Left lung (tissue), 4 donors: ENCODE measurements at regions not wholly inside any gene's neighbourhood (a gene's known extent, or its start where the extent isn't known, plus 50 kb on each side); places are given as distances from the start of the nearest gene placed in this dataset.

ENCODE experiments used
- ATAC-seq: fragments of 200-7000 bp; cut with Tn5 transposase; one replicate; pipeline ENCODE4 v1.9.1; 2020; ENCODE audit warnings: moderate library complexity
- DNase-seq, 4 donors: peaks; one replicate each; pipeline ENCODE4 v3.0.0-alpha.2; 2013 to 2020
- H3K27ac ChIP-seq, 2 donors: fragments of 200-600 bp; sonication (generic) in 1 of 2; one replicate each; pipeline versions ENCODE4 v1.5.0 to v1.8.0; 2020 to 2021
- H3K27me3 ChIP-seq, 2 donors: fragments of 200-600 bp; sonication (generic) in 1 of 2; one replicate each; pipeline versions ENCODE4 v1.5.0 to v1.8.0; 2020 to 2021
- H3K36me3 ChIP-seq, 2 donors: fragments of 200-600 bp; sonication (generic) in 1 of 2; one replicate each; pipeline versions ENCODE4 v1.5.0 to v1.8.0; 2020 to 2021
- H3K4me1 ChIP-seq, 2 donors: fragments of 200-600 bp; one replicate each; pipeline ENCODE4 v1.8.0; 2021
- H3K4me3 ChIP-seq, 2 donors: fragments of 200-600 bp; sonication (generic) in 1 of 2; one replicate each; pipeline versions ENCODE4 v1.5.0 to v1.8.0; 2020 to 2021; ENCODE audit warnings: mild to moderate bottlenecking in 1 of 2
- H3K9me3 ChIP-seq, 2 donors: fragments of 200-600 bp; sonication (generic) in 1 of 2; one replicate each; pipeline versions ENCODE4 v1.5.0 to v1.8.0; 2020 to 2021
- CTCF ChIP-seq, 2 donors: fragments of 200-600 bp; sonication (generic) in 1 of 2; IDR thresholded peaks; one replicate each; pipeline versions ENCODE4 v1.5.0 to v1.8.0; 2021; ENCODE audit warnings: antibody characterized with exemption in 2 of 2
- intact Hi-C, 2 donors: fragments of 100-400 bp; cut with DNase I; formaldehyde crosslinking; loops; one replicate each; pipeline versions ENCODE4 v1.11.2 to v1.14.2; 2022
- donor health status: DM: no; HTN: yes; CAD: no.
- donor health status: DM: no; HTN: no; CAD: no.

DNA sequence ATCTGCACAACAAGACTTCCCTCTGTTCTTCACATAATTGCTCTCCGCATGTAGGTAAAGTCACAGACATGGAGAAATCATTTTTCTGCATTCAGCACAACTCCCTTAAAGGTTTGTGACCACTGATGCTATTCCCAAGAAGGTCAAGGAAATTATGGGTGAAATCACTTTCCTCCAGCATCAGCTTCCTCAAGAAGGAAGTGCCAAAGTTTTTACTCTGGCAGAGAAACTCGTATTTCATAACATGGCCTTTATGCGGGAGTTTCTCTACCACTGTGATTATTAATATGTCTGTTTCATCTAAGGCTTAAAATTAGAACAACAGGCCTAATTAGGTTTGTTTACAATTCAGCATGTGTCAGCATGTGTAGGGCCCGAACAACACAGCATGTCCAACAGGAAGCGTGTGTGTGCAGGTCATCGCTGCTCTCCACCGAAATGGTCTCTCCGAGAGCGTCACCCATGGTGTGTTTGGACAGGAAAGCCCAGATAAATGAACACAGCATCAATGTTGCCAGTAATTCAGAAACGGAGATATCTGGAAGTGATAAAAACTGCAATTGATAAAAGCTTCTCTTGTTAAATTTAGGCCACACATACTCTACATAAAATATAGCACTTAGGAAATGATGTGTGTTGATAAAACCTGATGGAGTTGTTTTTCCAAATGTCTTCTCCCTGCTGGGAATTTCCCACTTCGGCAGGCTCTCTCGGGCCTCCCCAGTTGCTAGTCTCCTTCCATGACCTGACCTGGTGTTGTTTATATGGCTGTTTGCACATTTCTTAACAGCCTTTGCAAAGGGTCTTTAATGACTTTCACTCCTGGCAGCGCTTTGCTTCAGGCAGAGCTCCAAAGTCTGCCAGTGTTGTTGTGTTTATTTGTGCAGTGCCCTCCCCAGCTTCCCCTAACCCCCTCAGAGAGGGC, 265.1 kb upstream of the CEP162 start:
- ATAC-seq (no peak), DNase-seq (peak in 2 of 4 donors; percentile 9 to 14)

GRCh38 chr6:84489598-84489997, 262.2 kb upstream of the CEP162 start:
- H3K27me3 ChIP-seq, result no peaks in the 10 kb centered on the region
- H3K4me1 ChIP-seq, result no peaks in the 10 kb centered on the region
- no peak for TF ChIP-seq CTCF (IDR thresholded peaks at IDR 0.05)
- ATAC-seq, result no peak
- H3K36me3 ChIP-seq, result no peaks in the 10 kb centered on the region
- no peak overlapping the region for H3K27ac ChIP-seq
- intact Hi-C loops, result no loop called here
- no peak overlapping the region for H3K4me3 ChIP-seq
- no peak for DNase-seq
- peaks cover 0 to 4% of the 10 kb centered on the region in 2 donors for H3K9me3 ChIP-seq

More for the DNA sequence above, 265.1 kb upstream of the CEP162 start:
- Histone ChIP-seq H3K27ac (no peak overlapping the region), H3K36me3 (no peaks in the 10 kb centered on the region), H3K4me1 (no peaks in the 10 kb centered on the region), H3K4me3 (no peak overlapping the region), H3K27me3 (no peaks in the 10 kb centered on the region), H3K9me3 (peaks cover 0 to 4% of the 10 kb centered on the region in 2 donors)
- TF ChIP-seq CTCF (IDR thresholded peaks at IDR 0.05), result no peak
- intact Hi-C loops, result no loop called here

DNA sequence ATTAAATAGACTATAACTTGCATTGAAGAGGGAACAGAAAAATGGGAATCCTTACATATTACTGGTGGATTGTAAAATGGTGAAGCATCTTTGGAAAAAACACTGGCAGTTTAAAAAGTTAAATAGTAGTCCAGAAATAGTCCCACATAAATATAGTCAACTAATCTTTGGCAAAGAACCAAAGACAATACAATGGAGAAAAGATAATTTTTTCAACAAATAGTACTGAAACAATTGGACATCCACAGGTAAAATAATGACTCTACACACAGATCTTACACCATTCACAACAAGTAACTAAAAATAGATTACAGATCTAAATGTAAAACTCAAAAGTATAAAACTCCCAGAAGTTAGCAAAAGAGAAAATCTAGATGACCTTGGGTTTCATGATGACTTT, 259.1 kb upstream of the CEP162 start:
- H3K9me3 ChIP-seq, result peaks cover 0 to 4% of the 10 kb centered on the region in 2 donors
- intact Hi-C loops, result no loop called here
- DNase-seq, result no peak
- no peaks in the 10 kb centered on the region for H3K36me3 ChIP-seq
- H3K27me3 ChIP-seq, result no peaks in the 10 kb centered on the region
- H3K27ac ChIP-seq, result no peak overlapping the region
- ATAC-seq, result no peak
- H3K4me3 ChIP-seq, result no peak overlapping the region
- no peak for TF ChIP-seq CTCF (IDR thresholded peaks at IDR 0.05)
- no peaks in the 10 kb centered on the region for H3K4me1 ChIP-seq

GRCh38 chr6:84469144-84469543, 241.7 kb upstream of the CEP162 start:
- no peak overlapping the region for H3K27ac ChIP-seq
- ATAC-seq (no peak), DNase-seq (no peak)
- H3K36me3 ChIP-seq, result no peaks in the 10 kb centered on the region
- H3K27me3 ChIP-seq, result no peaks in the 10 kb centered on the region
- intact Hi-C loops, result no loop called here
- no peaks in the 10 kb centered on the region for H3K4me1 ChIP-seq
- H3K4me3 ChIP-seq, result no peak overlapping the region
- peaks cover 0 to 4% of the 10 kb centered on the region in 2 donors for H3K9me3 ChIP-seq
- no peak for TF ChIP-seq CTCF (IDR thresholded peaks at IDR 0.05)

DNA sequence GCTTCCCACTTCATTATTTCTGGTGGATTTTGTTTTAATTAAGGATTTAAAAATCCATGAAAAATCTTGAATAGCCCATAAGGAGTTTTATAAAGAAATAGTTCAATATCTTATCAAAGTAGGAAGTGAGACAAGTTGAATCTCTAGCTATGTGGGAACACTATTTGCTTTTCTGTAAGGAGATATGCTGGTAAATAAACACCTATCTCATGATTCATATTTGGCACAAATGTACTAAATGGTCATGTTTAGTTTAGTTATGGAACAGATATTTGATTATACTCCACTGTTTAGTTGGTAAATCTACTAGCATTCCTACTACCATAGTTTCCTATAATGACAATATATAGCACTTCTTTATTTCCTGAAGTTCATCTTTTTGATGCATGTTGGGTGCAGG, 239.9 kb upstream of the CEP162 start:
- no peak for ATAC-seq
- DNase-seq, result no peak
- intact Hi-C loops, result no loop called here
- Histone ChIP-seq H3K4me1 (no peaks in the 10 kb centered on the region), H3K27me3 (no peaks in the 10 kb centered on the region), H3K9me3 (no peaks in the 10 kb centered on the region), H3K36me3 (no peaks in the 10 kb centered on the region), H3K4me3 (no peak overlapping the region), H3K27ac (no peak overlapping the region)
- TF ChIP-seq CTCF (IDR thresholded peaks at IDR 0.05), result no peak
